T-helper 1 cell (primary cell): ENCODE measurements at regions not wholly inside any gene's neighbourhood (a gene's known extent, or its start where the extent isn't known, plus 50 kb on each side); places are given as distances from the start of the nearest gene placed in this dataset.
"Not testable (repeated sequence)": the region's sequence is repeated elsewhere in the genome, so short reads cannot be mapped to it uniquely, and the experiment has no call there.

ENCODE experiments used
- DNase-seq, 5 donors: peaks; one replicate each; pipeline ENCODE4 v3.0.0-alpha.2; 2012 to 2020

DNA sequence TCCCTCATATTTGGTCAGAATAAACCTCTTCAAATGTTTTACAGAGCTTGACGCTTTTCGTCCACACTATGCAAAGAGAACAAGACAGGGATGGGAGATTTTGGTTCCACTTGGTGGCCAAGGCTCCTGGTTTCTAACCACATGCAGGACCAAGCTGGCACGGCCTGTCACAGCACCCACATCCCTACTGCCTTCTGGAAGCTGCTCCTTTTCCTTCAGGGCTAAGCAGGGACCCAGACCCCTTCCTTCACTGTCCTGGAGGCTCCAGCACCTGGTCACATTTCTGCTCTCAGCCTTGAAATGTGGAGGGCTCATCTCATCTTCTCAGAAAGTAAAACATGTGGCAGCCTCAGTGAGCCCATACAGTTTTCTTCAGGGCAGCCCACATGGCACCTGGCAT is 50.4 kb upstream of the ARHGEF7 start:
- no peak for DNase-seq

DNA sequence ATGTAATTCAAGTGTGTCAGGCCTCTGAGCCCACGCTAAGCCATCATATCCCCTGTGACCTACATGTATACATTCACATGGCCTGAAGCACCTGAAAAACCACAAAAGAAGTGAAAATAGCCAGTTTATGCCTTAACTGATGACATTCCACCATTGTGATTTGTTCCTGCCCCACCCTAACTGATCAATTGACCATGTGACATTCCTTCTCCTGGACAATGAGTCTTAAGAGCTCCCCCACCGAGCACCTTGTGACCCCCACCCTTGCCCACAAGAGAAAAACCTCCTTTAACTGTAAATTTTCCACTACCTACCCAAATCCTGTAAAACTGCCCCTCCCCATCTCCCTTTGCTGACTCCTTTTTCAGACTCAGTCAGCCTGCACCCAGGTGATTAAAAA is 52.1 kb upstream of the ARHGEF7 start:
- DNase-seq: no peak

DNA sequence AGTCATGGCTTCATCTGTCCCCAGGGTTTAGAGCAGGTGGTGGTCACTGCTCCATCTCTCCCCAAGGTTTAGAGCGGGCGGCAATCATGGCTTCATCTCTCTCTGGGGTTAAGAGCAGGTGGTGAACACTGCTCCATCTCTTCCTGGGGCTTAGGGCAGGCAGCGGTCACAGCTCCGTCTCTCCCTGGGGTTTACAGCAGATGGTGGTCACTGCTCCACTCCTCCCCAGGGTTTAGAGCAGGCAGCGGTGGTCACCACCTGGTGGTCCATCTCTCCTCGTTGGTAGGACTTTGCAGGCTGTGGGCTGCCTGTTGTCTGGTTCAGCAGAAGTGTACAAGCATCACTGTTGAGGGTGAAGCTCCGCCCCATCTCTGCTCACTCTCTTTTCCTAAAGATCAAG is 52.8 kb upstream of the ARHGEF7 start:
- DNase-seq: no peak

DNA sequence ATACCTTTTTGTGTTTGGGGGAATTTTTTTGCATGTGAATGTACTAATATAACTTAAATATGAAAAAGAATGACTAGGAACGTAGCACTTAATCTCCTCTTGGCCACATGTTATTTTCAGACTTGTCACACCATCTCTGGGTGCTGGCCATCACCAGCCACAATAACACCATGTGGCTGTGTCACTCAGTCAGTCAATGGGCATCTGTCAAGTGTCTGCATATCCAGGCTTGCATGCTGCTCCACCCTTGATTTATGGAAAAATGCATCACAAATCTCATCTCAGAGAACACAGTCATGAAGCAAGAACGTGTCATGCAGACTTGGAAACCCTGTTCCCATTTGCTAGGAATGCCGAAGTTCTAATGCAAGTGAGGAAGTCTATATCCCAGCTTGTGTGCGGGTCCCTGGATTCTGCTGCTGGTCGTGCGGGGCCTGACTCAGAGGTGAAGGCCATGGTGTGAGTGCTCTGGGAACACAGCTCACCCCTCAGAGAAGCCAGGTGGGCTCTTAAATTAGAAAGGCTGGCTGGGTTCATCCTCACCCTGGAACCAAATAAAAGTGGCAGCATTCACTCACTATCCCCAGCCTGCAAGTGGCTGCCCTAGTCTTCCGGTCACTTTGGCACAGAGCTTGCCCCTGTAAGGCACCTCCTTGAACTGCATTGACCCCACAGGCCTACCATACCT is 53.6 kb upstream of the ARHGEF7 start:
- DNase-seq: no peak

DNA sequence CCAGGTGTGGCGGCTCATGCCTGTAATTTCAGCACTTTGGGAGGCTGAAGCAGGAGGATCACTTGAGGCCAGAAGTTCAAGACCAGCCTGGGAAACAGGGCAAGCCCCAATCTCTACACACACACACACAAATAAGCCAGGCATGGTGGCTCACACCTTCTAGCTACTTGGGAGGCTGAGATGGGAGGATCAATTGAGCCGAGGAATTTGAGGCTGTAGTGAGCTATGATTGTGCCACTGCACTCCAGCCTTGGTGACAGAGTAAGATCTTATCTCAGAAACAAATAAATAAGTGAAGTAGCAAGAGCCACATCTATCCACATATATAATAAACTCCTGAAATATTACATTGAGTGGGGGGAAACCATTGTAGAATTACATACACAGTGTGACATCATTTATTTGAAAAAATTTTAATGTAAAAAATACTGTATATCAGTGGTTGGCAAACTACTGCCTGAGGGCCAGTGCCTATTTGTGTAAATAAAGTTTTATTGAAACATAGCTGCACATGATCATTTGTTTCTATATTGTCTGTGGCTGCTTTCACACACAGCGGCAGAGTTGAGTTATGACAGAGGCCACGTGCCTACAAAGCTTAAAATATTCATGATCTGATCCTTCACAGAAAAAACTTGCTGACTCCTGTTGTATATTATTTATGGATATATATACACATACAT is 54.7 kb upstream of the ARHGEF7 start:
- DNase-seq: no peak

DNA sequence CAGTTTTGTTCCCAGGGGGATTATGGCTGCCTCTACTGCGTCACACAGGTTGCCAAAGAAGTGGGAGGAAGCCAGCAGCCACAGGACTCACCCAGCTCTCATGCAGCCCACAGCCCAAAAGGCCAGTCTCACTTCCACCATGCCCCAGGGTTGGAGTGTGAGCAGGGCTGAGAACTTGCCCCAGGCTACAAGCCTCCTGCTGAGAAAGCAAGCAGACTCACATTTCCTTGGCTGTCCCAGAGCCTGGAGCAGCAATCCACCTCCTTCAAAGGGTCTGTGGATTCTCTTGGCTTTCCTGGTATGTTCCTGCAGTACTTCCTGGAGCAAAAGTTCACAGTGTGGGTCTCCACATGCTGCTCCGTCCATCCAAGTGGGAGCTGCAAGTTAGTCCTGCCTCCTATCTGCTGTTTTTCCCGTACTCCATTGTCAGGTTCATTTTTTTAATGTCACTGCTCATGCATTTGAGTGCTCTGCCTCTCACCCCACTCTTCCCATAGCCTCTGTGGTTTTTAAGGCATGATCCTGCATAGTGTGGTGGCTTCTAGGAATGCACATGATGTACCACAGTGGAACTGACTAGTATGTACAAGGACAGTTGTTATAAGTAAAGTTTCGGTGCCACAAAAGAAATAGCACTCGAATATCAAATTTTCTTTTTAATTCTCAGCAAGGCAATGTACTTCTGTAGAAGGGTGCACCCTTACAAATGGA is 56.2 kb upstream of the ARHGEF7 start:
- DNase-seq: no peak

DNA sequence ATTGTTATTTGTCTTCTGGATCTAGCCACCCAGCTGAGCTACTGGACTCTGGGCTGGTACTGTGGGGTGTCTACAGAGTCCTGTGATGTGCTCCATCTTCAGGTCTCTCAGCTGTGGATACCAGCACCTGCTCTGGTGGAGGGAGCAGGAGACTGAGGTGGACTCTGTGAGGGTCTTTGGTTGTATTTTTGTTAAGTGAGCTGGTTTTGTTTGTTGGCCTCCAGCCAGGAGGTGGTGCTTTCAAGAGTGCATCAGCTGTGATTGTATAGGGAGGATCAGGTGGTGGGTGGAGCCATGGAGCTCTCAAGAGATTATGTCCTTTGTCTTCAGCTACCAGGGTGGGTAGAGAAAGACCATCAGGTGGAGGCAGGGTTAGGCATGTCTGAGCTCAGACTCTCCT is 56.8 kb upstream of the ARHGEF7 start:
- not testable (repeated sequence) for DNase-seq

DNA sequence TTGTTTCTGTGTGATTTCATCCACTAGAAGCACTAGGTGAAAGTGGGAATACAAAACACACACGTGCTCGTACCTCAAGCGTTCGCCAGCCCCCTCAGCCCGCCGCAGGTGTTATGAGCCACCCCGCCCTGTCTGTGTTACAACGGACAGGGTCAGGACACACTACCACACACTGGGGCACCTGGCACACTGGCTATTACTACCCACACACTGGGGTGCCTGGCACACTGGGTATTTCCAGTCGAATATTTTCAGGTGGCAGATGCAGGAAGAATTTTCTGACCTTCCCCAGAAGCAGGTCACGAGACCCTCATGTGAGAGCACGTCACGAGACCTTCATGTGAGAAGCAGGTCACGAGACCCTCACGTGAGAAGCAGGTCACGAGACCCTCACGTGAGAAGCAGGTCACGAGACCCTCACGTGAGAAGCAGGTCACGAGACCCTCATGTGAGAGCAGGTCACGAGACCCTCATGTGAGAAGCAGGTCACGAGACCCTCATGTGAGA is 63.3 kb upstream of the ARHGEF7 start:
- not testable (repeated sequence) for DNase-seq

DNA sequence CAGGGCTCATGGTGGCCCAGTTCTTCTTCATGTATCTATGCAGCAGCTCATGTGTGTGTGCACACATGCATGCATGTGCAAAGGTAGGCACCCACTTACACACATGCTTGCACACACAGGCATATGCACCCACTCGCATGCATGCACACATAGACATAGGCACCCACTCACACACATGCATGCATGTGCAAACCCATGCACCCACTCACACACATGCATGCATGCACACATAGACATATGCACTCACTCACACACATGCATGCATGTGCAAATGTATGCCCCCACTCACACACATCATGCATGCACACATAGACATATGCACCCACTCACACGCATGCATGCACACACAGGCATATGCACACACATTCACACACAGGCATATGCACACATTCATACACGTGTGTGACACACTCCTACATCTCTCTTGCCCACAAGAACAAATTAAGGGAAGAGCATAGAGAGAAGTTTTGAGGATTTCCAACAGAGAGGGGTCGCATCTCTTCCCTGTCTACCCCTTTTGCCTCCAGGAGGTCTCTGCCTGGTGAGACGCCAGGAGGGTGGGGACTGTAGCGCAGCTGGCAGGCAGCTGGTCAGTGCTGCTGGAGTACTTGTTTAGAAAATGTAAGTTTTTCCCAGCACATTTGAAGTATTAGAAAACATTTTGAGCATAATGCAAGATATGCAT is 63.9 kb upstream of the ARHGEF7 start:
- no peak for DNase-seq

DNA sequence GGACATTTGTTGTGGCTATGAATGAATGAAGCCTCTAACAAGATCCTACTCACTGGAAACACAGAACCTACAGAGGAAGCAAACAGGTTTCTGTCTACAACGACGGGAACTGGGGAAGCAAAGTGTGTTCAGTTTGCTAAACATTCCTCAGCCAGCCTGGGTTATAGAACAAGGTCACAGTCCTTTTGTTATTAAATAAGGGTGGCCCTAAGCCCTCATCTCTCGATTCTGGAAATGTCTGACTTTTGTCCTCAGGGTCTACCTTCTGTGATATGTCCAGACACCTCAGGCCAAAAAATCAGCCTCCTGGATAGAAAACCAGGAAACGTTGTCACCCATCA is 64.6 kb upstream of the ARHGEF7 start:
- no peak for DNase-seq

DNA sequence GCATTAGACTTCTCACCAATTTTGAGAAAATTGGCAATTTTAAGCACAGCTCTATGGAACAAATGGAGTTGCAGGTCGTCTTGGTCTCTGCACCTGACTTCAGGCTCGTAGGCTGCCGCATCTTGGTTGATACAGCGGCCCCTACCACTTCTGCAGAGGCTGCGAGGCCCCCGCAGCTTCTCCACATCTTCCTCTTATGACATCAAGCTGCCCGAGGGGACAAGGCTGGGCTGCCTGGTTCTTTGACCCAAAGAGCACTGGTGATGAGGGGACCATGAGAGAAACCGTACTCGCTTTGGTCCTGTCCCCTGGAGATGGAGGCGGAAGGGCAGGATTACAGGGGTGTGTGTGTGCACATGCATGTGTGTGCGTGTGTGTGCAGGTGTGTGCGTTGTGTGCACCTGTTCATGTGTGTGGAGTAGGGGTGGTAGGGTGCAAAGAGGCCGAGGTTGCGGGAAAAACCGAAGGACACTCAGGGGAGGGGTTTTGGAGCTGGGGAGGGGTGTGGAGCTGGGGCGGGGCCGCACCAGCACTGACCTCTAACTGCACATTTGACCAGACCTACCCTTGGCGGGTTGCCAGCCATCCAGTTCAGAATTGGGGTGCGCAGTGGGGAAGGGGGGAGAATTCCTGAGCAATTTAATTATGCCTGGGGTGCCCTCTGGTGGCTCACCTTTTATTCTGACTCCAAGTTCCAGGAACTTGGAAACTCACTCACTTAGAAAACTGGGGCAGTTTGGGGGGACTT is 65.1 kb upstream of the ARHGEF7 start:
- DNase-seq: no peak

DNA sequence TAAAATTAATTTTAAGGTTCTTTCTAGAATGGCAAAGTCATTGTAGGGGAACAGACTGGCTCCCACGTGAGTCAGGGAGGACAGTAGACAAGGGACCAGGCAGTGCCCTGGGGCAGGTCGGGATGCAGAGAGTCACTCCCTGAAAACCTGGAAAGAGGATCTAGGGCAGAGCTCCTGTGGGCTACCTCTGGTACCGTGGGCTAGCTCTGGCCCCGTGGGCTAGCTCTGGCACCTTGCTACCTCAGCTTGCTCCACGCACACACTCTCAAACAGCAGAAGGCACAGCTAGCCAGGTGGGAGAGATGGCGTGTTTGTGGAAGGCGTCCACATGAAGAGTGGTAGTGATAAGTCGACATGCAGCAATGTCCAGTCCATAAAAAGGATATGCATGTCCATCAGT is 66.7 kb upstream of the ARHGEF7 start:
- no peak for DNase-seq

DNA sequence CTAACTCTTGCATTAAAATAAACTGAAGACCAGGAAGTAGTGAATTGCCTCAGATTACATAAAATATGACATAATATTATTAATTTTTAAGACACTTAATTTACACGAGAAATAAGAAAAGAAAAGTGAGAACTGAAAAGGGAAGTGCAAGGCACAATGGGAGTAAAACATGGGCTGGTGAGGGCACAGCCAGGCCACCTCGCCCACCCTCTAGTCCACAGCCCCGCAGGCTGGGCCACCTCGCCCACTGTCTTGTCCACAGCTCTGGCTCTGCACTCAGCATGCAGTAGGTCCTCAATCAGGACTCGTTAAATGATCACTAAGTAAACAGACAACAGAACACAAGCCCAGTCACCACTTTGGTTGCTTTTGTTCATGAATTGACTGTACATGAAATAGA is 67.8 kb upstream of the ARHGEF7 start:
- no peak for DNase-seq

DNA sequence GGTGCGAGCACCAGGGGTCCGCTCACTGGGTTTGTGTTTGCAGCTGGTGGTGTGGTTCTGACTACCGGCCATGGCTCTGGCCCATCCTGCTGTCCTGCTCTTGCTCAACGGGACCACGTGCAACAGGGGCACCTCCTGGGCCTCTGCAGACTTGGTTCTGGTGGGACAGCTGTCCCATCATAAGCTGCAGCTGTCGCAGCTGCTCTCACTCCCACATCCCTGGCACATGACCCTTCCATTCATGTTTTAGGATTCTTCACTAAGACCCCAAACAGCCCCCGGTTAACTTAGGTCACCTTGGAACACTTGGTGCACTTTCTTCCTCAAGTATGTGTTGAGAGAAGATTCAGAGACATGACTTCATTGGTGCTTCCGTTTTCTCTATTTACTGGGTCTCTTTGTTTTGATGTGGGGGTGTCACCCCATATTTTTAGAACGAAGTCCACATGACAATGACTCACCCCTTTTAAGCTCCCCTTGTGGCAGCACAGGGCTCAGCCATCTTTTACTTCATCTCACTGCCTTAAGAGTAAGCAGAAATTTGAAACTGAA is 68.4 kb upstream of the ARHGEF7 start:
- peak in 1 of 5 donors; percentile 43 for DNase-seq

DNA sequence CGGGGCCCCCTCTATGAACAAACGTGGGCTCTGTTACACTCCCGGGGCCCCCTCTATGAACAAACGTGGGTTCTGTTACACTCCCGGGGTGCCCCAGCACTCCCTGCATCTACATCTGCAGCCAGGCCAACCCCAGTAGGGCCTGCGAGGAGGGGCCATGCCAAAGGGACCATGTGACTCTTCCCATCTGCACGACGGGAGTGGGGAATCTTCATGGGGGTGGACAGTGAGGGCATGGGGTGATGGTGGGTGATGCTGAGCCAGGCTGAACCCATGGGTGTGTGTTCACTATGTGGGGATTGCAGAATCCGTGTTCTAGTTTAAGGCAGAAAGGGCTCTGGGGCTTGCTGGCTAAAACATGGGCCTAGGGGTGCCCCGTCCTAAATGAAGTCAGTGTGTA is 69.9 kb upstream of the ARHGEF7 start:
- no peak for DNase-seq

DNA sequence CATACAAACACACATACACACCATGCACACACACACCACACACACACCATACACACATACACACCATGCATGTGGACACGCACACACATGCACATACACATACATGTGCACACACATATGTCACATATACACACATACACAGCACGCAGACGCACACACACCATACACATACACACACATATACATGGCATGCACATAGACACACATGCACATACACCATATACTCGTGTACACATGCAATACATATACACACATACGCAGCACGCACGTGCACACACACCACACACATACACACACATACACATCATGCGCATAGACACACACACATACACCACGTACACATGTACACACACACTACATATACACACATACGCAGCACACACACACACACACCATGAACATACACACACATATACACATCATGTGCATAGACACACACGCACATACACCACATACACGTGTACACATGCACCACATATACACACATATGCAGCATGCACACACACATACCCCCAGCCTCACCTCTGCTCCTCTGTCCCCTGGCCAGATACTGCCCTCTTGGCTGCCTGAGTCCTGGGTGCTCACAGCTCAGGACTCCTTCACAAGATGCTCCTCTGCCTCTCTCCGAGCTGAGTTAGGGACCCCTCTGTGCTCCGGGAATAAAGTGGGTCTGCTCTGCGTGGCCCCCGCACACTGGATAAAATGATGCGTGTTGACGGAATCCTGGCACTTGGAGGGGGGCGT is 70.9 kb upstream of the ARHGEF7 start:
- DNase-seq: no peak

DNA sequence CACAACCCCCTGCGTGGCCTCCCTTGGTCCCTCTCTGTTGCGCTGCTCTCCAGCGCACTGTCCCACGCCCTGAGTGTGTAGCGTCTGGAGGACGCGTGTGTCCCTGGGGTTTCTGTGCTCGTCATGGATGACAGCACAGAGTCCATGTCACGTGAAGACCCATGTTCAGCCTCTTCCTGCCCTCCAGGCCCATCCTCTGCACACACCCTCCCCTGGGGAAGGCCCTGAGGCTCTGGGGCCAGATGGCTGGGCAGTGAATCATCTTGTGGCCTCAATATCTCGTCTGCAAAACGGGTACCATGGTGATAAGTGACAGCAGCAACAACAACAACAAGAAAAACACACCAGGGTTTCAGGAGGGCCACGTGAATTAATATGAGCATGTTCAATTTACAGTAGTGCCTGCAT is 71.5 kb upstream of the ARHGEF7 start:
- no peak for DNase-seq

DNA sequence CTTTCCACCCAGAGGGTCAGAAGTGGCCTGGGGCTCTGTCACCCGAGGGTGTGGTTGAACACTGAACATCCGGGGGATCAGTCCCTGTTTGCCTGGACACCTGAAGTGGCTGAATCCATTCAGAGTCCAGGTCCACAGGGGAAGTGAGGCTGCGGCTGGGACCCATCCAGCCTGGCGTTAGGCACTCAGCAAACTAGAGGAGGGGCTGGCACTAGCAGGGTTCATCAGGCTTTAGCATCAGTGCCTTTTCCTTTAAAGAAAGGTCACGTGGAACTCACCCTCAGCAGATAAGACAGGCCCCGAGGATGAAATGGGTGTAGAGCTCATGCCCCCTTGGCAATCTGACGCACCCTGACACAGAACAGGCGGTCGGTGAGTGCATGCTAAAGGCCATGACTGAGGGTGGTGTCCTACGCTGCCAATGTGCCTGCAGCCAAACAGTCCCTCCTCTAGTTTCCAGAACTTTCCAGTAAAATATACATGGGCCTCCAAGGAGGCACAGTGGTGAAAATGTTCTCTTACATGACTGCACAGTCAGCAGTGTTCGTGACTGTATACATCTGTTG is 72.4 kb upstream of the ARHGEF7 start:
- no peak for DNase-seq

DNA sequence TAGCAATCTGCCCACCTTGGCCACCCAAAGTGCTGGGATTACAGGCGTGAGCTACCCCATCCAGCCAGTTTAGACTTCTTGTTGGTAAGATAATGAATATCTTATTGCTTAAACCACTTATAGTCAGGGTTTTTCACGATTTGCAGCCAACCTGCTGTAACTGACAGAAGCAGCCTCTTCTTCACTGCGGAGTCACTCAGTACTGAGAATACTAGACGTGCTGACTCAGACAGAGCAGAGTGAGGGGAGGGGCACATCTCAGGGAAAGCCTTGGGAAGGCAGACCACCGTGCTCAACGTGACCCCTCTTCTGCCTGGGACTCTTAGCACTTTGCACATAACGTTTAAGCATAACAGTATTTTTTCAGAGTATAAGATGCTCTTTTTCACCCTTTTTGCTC is 74.3 kb upstream of the ARHGEF7 start:
- no peak for DNase-seq

DNA sequence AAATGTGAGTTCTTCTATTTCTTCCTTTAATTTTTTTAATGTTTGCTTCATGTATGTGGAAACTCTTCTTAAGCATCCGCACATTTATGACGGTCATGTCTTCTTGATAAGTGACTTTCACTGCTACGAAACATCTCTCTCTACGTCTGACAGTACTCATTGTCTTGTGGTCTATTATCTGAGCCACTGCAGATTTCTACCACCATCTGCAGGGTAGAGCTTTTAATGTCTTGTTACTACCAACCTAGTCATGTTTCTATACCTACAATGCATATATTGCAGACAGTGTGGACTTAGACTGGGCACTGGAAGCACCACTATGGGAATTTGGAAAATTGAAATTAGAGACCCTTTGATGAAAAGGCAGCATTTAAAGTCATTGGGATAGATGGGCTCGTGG is 75.4 kb upstream of the ARHGEF7 start:
- no peak for DNase-seq

DNA sequence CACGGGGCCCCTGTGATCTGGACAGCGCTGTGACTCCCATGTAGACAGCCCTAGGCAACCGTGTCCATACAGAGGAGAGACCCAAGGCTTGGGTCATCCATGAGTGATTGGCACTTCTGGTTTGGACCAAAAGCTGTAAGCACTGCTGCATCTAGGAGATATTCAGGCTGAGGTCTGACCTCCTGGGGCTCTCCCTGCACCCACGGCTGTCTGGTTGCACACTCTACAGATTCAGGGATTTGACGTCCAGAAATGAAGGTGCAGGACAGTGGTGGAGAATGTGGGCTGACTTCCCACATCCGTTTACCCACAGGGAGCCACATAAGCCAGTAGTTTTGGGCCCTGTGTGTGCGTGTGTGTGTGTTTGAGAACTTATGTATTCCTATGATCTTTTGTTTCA is 76.2 kb upstream of the ARHGEF7 start:
- no peak for DNase-seq
